Mesothelial cell of epicardium (in vitro differentiated cells): ENCODE measurements at regions not wholly inside any gene's neighbourhood (a gene's known extent, or its start where the extent isn't known, plus 50 kb on each side); places are given as distances from the start of the nearest gene placed in this dataset.

Source experiments
- DNase-seq, 2 experiments: peaks; one replicate each; pipeline ENCODE4 v3.0.0; 2021; ENCODE audit warnings: low spot score in 2 of 2; ENCODE audit not compliant: unreplicated experiment in 2 of 2
- H3K27ac Mint-ChIP-seq: 2 replicates; pipeline ENCODE4 v1.8.0; 2021; ENCODE audit warnings: mixed read lengths
- H3K27me3 Mint-ChIP-seq: 2 replicates; pipeline ENCODE4 v1.8.0; 2021; ENCODE audit warnings: low read depth, mixed read lengths
- H3K36me3 Mint-ChIP-seq: 2 replicates; pipeline ENCODE4 v1.8.0; 2021; ENCODE audit warnings: mixed read lengths
- H3K4me1 Mint-ChIP-seq: 2 replicates; pipeline ENCODE4 v1.8.0; 2021; ENCODE audit warnings: mixed read lengths
- H3K4me3 Mint-ChIP-seq: 2 replicates; pipeline ENCODE4 v1.8.0; 2021; ENCODE audit warnings: mild to moderate bottlenecking, moderate library complexity, mixed read lengths
- H3K9me3 Mint-ChIP-seq: 2 replicates; pipeline ENCODE4 v1.8.0; 2021; ENCODE audit warnings: mixed read lengths
- TF ChIP-seq, protein P1 (sequence below): fragments of 200-600 bp; sonication (generic); IDR thresholded peaks from one replicate; pipeline ENCODE4 v1.5.0; 2021; ENCODE audit warnings: antibody characterized with exemption; ENCODE audit not compliant: unreplicated experiment

DNA sequence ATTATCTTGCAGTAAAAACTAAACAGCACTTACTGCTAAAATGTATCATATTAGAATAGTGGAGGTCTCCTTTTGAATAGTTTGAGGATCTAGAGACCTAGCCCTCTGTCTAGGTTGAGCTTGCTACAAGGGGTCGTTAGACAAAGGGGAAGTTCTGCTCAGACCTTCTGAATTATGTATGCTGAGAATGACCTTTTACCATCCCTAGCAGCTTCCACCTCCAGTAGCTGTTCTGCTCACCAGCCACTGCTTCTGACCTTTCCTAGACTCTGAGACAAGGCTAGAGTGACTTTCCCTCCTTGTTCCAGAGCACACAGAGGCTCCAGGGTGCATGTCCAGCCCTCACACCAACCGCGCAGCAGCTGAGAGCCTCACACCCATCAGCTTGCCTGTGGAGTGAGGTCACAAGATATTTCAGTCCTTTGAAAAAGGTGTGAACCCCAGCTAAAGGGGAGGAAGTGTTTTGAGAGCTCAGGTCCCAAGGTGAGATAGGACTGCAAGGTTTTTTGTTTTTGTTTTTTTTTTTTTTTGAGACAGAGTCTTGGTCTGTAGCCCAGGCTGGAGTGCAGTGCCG lies 289.3 kb upstream of the TNP1 start:
- no peak overlapping the region for H3K27ac Mint-ChIP-seq
- H3K36me3 Mint-ChIP-seq, result no peaks in the 10 kb centered on the region
- no peak for DNase-seq
- H3K4me1 Mint-ChIP-seq, result peaks cover 24% of the 10 kb centered on the region
- no peaks in the 10 kb centered on the region for H3K27me3 Mint-ChIP-seq
- no peak overlapping the region for H3K4me3 Mint-ChIP-seq
- no peaks in the 10 kb centered on the region for H3K9me3 Mint-ChIP-seq
- TF ChIP-seq, protein P1, sequence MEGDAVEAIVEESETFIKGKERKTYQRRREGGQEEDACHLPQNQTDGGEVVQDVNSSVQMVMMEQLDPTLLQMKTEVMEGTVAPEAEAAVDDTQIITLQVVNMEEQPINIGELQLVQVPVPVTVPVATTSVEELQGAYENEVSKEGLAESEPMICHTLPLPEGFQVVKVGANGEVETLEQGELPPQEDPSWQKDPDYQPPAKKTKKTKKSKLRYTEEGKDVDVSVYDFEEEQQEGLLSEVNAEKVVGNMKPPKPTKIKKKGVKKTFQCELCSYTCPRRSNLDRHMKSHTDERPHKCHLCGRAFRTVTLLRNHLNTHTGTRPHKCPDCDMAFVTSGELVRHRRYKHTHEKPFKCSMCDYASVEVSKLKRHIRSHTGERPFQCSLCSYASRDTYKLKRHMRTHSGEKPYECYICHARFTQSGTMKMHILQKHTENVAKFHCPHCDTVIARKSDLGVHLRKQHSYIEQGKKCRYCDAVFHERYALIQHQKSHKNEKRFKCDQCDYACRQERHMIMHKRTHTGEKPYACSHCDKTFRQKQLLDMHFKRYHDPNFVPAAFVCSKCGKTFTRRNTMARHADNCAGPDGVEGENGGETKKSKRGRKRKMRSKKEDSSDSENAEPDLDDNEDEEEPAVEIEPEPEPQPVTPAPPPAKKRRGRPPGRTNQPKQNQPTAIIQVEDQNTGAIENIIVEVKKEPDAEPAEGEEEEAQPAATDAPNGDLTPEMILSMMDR, result no peak

GRCh38 chr2:217147818-217148217 lies 288.0 kb upstream of the TNP1 start:
- TF ChIP-seq, protein P1, result no peak
- DNase-seq, result no peak
- H3K27ac Mint-ChIP-seq, result no peak overlapping the region
- H3K4me3 Mint-ChIP-seq, result no peak overlapping the region
- no peaks in the 10 kb centered on the region for H3K36me3 Mint-ChIP-seq
- H3K27me3 Mint-ChIP-seq, result no peaks in the 10 kb centered on the region
- peaks cover 24% of the 10 kb centered on the region for H3K4me1 Mint-ChIP-seq
- no peaks in the 10 kb centered on the region for H3K9me3 Mint-ChIP-seq

DNA sequence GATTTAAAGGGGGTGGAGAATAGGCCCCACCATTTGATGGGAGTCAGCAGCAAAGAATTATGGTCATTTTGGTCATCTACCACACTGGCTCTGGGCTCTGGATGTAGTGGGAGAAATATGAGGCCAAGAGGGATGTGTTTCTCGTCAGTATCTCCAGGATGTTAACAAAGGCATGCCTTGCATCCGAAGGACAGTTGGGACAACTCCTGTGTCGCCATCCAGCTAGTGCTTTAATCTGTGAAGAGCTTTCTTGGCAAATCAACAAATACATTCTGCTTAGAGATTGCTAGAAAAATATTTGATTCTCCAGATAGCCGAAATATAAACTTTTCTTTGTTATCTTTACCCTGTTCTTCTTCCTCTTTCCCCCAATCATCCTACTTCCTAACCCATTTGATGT lies 287.1 kb upstream of the TNP1 start:
- Mint-ChIP-seq H3K27ac (peak overlapping the region; percentile 43), H3K4me1 (peaks cover 23% of the 10 kb centered on the region), H3K4me3 (no peak overlapping the region), H3K9me3 (peaks cover 8% of the 10 kb centered on the region), H3K36me3 (peaks cover 3% of the 10 kb centered on the region), H3K27me3 (no peaks in the 10 kb centered on the region)
- TF ChIP-seq, protein P1, result no peak
- DNase-seq, result no peak

- Mint-ChIP-seq H3K4me3 (no peak overlapping the region), H3K4me1 (peaks cover 6% of the 10 kb centered on the region), H3K36me3 (peaks cover 25% of the 10 kb centered on the region), H3K27ac (no peak overlapping the region), H3K27me3 (no peaks in the 10 kb centered on the region), H3K9me3 (peaks cover 39% of the 10 kb centered on the region)
- TF ChIP-seq, protein P1, result no peak
- no peak for DNase-seq
These were observed 282.9 kb upstream of the TNP1 start for GRCh38 chr2:217142649-217143266.

DNA sequence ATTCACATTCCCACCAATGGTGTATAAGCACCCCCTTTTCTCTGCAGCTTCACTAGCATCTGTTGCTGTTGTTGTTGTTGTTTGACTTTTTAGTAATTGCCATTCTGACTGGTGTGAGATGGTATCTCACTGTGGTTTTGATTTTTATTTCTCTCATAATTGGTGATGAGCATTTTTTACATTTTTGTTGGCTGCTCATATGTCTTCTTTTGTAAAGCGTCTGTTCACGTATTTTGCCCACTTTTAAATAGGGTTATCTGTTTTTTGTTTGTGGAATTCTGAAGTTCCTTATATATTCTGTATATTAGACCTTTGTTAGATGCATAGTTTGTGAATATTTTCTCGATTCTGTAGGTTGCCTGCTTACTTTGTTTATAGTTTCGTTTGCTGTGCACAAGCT lies 278.4 kb upstream of the TNP1 start:
- Mint-ChIP-seq H3K27me3 (no peaks in the 10 kb centered on the region), H3K9me3 (peaks cover 78% of the 10 kb centered on the region), H3K36me3 (peaks cover 38% of the 10 kb centered on the region), H3K4me1 (no peaks in the 10 kb centered on the region), H3K27ac (no peak overlapping the region), H3K4me3 (no peak overlapping the region)
- no peak for DNase-seq
- TF ChIP-seq, protein P1, result no peak
